Right forelimb (tissue), 1 donor: ENCODE measurements at regions not wholly inside any gene's neighbourhood (a gene's known extent, or its start where the extent isn't known, plus 50 kb on each side); places are given as distances from the start of the nearest gene placed in this dataset.

Experiments used
- DNase-seq: peaks from one replicate; pipeline ENCODE4 v3.0.0-alpha.2; 2018

DNA sequence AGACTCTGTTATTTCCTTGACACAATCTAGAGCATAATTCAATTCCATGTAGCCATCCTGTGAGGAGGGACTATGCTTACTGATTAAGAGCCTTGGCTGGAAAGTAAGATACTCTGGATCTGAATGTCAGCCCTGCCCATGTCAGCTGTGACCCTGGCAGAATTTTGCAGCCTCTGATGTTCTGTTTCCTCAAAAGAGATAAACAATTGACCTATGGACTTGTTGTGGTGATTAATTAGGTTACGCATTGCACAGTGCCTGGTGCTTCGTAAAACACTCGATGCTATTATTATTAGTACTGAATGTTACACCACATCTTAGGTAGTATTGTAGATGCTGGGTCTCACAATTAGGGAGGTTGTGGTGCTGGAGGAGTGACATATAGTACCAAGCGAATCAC lies 161.3 kb upstream of the MEIS2 start:
- DNase-seq: no peak

DNA sequence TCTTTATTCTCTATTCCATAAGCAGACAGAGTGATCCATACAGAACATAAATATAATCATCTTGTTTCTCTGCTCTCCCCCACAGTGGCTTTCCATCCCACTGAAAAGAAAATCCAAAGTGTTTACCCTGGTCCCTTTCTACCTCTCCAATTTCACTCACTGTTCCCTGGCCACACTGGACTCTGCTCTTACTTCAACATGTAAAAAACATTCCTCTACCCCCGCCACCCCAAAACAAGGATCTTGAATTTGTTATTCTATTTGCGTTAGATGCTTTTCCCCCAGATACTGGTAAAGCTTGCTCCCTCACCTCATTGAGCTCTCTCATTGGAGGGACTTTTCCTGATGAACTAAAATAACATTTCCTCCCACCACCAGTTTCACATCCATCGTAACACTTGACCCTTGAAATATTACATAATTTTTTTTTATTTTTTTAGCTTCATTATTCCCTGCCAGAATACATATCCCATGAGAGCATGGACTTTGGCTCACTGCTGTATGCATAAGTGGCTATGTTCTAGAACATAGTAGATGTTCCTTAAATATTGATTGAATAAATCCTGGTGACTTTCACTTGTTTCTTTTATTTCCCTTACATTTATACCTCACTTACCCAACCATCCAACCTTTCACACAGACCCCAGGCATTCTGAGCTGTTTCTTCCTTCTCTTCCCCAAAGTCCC lies 162.7 kb upstream of the MEIS2 start:
- no peak for DNase-seq

DNA sequence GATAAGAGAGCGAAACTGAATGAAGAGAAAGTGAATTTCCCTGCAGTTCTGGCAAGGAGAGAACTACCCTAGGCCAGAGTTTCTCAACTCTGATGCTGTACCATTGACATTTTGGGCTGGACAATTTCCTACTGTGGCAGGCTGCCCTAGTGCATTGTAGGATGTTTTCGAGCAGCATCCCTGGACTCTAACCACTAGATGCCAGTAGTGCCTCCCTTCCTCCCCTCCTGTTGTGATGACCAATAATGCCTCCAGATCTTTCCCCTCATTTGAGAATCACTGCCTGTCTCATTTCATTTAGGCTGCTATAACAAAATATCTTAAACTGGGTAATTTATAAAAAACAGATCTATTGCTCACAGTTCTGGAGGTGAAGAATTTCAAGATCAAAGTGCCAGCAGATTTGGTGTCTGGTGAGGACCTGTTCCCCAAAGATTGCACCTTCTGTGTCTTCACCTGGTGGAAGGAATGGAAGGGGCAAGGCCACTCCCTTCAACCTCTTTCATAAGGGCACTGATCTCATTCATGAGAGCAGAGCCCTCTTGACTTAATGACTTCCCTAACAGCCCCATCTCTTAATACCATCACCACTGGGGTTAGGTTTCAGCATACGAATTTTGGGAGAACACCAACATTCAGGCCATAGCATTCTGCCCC lies 188.9 kb upstream of the MEIS2 start:
- no peak for DNase-seq

DNA sequence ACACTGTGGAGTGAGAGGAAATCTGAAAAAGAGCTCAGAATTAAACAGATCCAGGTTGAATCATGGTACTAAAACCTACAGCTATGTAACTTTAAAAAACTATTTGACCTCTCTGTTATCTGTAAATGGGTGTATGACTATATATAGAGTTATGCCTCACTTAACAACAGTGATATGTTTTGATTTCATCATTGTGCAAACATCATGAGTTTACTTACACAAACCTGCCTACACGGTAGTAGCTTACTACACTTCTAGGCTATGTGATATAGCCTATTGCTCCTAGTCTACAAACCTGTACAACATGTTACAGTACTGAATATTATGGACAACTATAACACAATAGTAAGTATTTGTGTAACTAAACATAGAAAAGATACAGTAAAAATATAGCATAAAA lies 191.6 kb upstream of the MEIS2 start:
- no peak for DNase-seq

DNA sequence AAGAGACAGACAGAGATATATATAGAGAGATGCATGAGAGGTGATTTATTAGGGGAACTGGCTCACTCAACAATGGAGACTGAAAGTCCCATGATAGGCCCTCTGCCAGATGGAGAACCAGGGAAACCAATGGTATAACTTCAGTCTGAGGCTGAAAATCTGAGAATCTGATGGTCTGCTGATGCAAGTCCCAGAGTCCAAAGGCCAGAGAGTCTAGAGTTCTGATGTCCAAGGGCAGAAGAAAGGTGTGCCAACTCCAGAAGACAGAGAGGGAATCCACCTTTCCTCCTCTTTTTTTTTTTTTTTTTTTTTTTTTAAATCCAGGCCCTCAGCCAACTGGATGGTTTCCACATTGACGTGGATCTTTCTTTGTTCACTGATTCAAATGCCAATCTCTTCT lies 197.9 kb upstream of the MEIS2 start:
- DNase-seq: no peak

DNA sequence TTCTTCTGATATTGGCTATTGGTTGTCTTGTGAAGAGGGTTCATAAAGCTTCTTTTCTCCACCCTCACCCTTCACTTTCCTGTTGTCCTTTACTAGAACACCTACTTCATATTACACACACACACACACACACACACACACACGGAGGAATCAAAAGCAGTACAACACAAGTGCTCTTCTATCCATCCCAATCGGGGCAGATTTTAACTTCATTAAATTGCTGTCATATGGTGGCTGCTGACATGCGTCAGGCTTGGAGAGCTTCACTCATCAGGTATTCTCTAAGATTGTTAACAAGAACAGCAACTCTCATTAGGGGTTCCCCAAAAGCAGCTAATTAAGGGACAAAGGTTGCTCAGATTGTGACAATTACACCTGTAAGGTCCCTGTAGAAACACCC lies 239.1 kb upstream of the MEIS2 start:
- DNase-seq: no peak

DNA sequence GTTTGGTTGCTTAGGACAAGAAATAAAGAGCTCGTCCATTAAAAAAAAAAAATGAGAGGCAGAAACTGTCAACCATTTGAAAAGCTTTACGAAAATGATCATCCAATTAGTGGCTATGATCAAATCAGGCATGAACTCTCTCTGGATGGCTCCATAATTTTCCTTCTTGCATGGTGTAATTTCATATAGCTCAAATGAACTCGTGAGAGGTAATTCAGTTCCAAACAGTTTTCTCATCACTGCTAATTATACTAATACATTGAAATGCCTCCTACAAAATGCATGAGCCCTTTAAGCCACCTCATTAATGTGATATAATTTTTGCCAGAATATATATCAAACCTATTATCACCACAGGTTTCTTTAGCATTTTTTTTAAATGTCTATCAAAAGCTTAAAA lies 239.5 kb upstream of the MEIS2 start:
- no peak for DNase-seq

DNA sequence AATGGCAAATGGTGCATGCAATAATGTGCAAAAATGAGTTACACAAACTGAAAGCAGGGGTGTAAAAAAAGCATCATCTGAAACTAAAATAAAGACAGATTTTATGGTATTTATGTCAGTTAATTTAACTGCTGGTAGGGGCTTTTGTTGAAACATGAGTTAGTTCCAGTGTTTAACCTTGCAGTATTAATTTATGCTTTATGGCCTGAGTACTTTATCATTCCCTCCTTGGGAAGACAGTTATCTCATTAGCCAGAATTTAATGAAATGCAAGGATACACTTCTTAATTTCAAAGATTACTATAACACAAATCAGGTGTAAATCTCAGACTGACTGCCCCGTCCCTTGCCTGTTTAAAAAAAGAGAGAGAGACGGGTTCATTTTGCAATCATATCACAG lies 240.1 kb upstream of the MEIS2 start:
- DNase-seq: no peak

DNA sequence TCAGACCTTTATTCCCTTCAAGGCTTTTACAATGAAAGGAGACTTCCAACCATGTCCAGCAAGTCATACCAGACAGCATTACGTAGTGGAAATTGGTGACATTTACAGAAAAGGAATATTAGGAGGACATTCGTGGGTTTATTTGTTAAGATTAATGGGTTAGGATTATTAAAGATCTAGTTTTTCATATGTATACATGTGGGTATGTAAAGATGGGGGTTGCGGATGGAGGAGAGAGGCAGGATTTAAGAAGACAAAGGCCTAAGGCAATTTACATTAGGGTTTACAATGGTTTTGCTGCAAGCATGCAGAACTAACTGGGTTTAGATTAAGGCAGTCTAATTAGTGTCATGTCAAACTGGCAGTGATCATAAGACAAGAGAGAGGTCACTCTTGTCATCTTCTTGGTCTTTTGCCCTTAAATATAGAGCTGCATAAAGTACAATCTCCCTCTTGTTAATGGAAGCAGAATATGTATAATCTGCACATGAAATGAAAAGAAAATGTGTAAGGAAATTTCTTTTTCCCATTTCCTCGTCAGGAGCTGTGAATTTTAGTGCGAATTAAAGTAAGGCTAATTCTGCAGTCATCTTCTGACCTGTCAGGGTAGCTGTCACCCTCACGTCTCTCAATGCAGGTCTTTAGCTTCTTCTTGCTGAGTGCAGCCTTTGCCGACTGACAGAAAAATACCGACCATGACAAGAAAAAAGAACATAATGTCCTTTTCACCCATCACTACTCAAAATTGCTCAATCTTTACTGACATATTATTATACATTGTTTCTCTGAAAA lies 258.9 kb upstream of the MEIS2 start:
- no peak for DNase-seq

DNA sequence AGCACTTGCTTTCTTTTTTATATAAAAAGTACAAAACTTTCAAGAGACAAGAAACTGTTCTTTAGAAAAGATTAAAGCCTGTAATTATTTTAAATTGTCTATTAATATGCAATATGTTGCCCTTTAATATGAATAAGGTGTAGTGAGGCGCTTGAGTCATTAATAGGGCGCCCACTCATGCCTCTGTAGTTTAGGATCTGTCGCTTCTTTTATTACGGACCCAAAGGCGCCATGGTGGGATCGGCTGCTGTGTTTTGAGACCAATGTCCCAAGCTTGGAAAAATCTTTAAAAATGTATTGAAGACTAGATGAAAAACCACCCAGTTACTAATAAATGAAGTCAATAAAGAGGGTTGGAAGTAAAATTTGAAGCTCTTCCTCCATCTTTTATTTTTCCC lies 259.5 kb upstream of the MEIS2 start:
- DNase-seq: no peak

DNA sequence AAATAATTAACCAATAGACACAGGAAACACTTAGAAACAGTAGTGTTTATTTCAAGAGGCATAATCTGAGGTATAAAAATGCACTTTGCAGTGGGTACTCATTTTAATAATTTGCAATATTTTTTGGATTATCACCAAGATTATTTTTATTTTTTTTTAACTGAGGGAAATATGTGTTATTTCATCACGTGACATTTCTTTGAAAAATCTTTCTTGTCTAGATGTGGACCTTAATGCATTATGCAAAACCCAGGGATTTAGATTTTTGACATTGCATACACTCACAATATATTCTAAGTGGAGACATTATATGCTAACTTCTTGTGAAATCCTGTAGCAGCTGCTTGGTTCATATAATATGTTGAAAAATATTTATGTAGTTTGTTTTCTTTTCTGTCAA lies 260.4 kb upstream of the MEIS2 start:
- DNase-seq: no peak

DNA sequence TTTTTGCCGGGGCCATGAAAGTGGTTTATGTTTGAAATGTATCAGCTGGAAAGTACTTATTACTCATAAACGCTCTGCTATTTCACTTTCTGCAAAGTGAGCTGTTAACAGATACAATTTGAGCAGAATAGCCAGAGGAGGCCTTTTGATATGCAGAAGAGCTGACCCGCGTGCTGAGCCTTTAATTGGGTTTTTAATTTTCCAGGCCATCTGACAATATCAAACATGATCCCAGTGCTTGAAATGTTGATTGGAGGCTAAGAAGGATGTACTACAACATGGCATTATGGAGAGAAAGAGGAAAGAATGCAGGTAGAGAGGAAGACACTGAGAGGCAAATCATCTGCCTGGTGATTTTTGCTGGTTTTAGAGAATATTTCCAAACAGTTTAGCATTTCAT lies 261.3 kb upstream of the MEIS2 start:
- no peak for DNase-seq

DNA sequence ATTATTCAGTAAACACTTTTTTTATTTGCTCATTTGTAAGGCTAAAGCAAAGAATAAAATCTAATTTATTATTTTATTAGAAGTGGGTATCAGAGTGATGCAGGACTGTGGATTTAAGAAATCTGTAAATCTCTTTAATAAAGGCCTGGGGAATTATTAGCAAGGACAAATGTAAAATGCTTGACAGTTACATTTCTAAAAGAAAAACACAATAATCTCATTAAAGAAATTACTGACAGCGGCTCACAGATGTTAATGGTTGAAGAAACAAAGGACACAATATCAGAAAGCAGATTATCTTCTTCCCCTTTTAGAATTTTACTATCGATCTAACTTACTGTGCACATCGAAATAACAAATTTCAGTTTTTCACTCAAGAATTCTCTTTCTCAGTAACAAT lies 262.1 kb upstream of the MEIS2 start:
- no peak for DNase-seq

DNA sequence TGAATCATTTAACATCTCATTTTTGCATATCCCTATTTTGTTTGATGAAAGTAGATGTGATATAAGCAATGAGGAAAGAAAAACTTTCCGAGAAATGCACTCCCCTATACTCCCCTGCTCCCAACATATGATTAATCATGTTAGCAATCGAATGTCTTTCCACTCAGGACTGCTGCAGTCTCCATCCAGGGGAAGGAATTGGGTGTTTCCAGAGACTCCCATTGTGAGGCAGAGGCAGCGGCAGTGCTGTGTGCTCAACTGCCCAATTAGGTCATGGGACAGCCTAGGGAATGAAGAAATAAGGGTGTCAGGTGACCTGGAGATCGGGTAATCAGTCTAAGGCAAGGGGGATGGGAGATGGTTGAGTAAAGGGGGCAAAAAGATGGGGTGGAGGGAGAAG lies 268.6 kb upstream of the MEIS2 start:
- no peak for DNase-seq

DNA sequence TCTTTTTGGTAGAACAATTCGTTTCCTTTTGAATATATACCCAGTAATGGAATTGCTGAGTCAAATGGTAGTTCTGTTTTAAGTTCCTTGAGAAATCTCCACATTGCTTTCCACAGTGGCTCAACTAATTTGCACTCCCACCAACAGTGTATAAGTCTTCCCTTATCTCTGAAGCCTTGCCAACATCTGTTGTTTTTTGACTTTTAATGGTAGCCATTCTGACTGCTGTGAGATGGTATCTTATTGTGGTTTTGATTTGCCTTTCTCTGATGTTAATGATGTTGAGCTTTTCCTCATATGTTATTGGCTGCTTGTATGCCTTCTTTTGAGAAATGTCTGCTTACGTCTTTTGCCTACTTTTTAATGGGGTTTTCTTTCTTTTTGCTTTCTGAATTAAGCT lies 270.6 kb upstream of the MEIS2 start:
- DNase-seq: no peak

DNA sequence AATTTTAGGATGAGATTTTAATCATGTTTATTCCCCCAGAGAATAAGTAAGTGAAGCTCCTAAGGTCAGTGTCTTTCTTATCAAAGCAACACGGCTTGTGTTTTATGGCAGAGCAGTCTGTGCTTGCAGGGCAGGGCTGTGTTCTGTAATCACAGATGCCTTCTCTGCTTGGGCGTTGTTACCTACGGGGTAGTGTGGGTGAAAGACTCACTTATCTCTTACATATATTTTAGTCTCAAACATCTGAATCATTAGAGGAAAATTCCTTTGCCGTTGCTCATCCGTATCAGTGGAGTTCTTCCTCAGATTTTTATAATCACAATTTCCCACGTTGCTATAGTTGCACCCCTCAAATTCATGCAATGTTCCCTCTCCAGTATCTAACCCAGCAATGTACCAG lies 271.7 kb upstream of the MEIS2 start:
- DNase-seq: no peak

DNA sequence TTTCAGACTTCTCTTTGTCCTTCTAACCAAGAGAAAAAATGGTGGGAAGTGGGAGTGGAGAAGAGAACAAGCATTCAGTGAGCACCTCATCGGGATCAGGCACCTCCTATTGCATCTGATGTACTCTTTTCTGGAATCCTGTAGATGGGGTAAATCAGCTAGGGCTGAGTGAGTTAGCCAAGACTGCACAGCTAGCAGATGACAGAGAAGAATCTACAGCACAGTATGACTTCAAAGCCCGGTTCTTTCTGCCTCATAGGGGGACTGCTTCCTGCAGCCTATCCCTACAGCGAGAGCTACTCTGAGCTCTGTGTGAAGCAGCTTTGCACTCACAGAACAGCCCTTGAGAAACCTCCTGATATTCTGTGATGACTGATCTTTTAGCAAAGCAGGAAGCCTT lies 275.2 kb upstream of the MEIS2 start:
- DNase-seq: no peak

DNA sequence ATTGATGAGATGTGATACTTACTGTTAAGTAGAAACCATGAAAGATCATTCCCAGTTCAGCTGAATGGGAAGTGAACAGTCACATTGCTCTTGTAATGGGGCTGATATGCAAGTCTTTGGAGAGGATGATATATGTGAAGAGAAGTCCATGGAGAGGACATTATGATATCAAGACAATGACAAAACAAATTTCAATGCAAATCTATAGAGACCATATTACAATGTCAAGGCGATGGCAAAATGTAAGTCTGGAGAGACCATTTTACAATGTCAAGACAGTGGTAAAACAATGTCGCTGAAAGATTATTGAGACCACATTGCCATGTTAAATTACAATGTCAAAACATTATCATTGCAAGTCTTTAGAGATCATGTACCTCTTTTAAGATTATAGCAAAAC lies 277.1 kb upstream of the MEIS2 start:
- DNase-seq: no peak

DNA sequence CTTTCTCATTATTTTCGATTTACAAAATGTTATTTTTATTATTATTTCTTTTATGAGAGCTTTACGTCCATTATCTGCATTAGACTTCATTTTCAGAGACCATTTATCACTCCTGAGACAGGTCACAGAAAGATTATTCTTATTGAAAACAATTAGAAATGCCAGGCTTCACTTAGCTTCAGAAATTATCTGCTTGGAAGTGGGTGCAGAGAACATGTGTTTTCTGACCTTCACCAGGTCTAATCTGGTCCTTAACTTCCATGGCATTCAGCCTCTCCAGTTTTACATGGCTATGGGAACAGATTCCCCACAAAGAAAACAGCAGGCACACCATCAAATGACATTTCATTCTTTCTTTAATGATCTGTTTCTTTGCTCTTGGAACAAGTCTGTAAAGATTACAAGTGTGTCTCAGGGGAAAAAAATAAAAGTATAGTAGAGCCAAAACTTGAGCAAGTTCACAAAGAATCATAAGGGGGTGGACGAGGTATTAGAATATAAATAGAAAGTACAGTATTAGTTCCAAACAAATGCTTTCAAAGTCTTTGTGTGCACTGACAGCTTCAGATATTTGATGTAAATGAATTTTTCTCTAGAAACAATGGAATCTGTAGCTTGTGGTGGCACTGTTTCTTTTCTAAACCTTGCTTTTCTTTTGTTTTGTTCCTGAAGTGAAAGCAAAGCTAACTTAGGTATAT lies 294.2 kb upstream of the MEIS2 start:
- no peak for DNase-seq

DNA sequence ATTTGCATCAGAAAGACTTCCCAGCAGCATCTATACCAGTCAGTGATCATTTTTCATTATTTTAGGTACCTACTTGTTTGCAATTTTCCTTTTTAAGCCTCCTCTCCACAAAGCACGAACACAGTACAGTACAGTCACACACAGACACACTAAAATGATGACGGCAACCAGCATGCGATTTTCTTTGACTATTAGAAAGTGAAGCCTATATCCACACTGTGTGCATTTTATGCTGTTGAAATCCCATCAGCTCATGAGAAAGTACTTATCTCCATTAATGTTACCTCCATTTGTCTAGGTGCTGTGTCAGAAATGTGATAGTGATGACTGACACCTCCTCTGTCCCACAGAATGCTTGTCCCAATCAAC lies 294.7 kb upstream of the MEIS2 start:
- DNase-seq: no peak

DNA sequence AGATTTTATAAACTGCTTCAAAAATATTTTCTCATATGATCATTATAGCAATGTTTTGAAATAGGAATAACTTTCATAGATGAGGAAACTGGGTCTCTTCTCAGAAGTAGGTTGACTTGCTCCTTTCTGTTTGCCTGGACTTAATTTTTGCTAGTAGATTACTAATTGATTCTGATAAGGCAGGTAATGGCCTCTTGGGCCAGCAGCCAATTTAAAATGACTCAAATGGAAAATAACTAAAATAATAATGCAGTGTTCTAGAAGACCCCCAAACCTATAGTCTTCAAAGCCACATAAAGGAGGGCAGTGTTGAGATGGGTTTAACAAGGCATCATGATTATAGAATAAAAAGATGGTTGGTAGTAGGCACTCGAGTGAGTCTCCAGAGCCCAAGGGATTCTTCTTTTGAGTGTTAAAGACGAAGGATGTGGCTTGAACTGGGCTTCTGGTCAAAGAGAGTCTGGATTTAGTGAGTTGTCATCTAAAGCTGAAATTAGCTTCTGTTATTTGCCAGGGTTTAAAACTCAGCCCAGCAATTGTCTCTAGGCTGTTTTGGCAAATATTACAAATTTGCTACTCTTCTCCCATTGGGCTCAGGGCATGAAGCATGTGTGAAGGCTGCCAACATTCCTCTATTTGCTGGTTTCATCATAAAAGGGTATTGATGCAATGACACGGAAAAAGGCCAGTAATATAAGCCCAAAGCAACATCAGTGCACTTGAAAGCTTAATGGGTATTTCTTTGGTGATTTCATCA lies 297.1 kb upstream of the MEIS2 start:
- DNase-seq: no peak

DNA sequence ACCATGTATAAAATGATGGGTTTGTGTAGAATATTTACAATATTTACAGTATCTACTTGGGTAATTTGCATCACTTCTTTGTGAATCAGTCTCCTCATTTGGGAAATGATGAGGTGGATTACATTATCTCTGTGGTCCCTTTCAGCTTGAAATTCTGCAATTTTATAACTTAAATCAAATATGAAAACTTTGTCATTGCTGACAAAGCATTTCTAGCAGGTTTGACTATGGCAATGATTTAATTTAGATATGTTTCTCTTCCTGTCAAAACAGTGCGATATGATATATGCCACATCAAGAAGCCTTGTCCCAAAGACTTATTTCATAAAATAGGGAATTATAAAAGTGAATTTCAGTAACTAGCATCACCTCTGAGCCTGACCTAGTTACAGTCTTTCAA lies 315.8 kb upstream of the MEIS2 start:
- DNase-seq: no peak

DNA sequence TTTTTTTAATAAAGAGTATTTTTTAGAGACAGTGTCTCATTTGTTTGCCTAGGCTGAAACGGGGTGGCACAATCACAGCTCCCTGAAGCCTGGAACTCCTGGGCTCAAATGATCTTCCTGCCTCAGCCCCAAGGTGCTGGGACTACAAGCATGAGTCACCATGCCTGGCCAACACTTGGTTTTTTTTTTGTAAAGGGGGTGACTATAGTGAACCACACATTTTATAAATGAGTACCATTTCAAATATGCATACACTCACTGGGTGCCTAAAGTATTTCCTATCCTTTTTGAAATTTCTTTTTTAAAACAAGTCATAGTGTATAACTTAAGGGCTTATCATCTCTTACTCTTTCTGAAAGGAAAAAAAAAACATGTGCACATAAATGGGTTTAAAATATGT lies 325.2 kb upstream of the MEIS2 start:
- no peak for DNase-seq
